ENCODE measurements at regions not wholly inside any gene's neighbourhood (a gene's known extent, or its start where the extent isn't known, plus 50 kb on each side); places are given as distances from the start of the nearest gene placed in this dataset.

DNA sequence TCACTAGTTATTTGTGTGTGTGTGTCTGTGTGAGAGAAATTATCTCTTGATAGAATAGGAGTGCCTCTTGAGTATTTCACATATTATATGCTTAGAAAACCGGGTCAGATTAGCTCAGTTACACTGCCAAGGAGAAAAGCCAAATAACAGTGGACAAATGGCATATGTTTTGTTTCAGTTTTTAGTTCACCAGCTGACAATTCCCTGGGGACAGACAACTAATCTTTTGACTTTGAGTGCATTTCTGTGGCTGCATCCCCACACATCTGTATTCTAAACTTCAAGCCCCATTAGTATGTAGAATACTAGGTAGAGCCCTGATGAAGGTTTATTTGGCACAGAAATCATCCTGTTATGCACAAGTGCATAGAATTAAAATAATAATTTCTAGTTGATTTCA, 227.7 kb upstream of the CNTN3 start:
- CTCF ChIA-PET: no interaction called here
- no peak overlapping the region for H3K4me2 ChIP-seq
- 0% methylated on average over 1 of the region's 1 CpG for WGBS (ENCODE audit: missing lambda C conversion rate)

GRCh38 chr3:74839566-74839965, 225.1 kb upstream of the CNTN3 start:
- POLR2A ChIA-PET: no interaction called here
- CTCF ChIA-PET: no interaction called here
- H3K9me3 ChIP-seq: no peaks in the 10 kb centered on the region
- no peak overlapping the region for H3K4me3 ChIP-seq
- DNase-seq (ENCODE audit: low read depth in 1 of 2, low spot score in 1 of 2): no peak
- no peak for FAIRE-seq
- no peak overlapping the region for H3K4me2 ChIP-seq
- ATAC-seq: no peak
- TF ChIP-seq CEBPB (IDR thresholded peaks at IDR 0.05): no peak
- no peak for TF ChIP-seq MAX (IDR thresholded peaks at IDR 0.05)
- no peak for TF ChIP-seq GATA3 (IDR thresholded peaks at IDR 0.05; ENCODE audit: borderline replicate concordance)
- no peak for TF ChIP-seq EP300 (IDR thresholded peaks at IDR 0.05)
- no peak for TF ChIP-seq USF2 (IDR thresholded peaks at IDR 0.05)
- TF ChIP-seq EHF (CRISPR knock-in tag; IDR thresholded peaks at IDR 0.05): no peak
- no peak for TF ChIP-seq RFX5 (IDR thresholded peaks at IDR 0.05)
- no peak for TF ChIP-seq ATOH8 (CRISPR knock-in tag; IDR thresholded peaks at IDR 0.05; ENCODE audit: low read depth)
- no peak for TF ChIP-seq POLR2A (IDR thresholded peaks at IDR 0.05; ENCODE audit: low read length)
- no peak for TF ChIP-seq SREBF2 (IDR thresholded peaks at IDR 0.05)
- no peak for TF ChIP-seq RARB (CRISPR knock-in tag; IDR thresholded peaks at IDR 0.05)
- H3K27ac ChIP-seq: no peak overlapping the region
- WGBS (ENCODE audit: missing lambda C conversion rate): 3% methylated on average over 2 of the region's 2 CpGs
- no peaks in the 10 kb centered on the region for H3K4me1 ChIP-seq

More for the DNA sequence above, 227.7 kb upstream of the CNTN3 start:
- H3K27ac ChIP-seq: no peak overlapping the region
- H3K9me3 ChIP-seq: no peaks in the 10 kb centered on the region
- no peaks in the 10 kb centered on the region for H3K4me1 ChIP-seq
- H3K4me3 ChIP-seq: no peak overlapping the region
- ATAC-seq (no peak), FAIRE-seq (no peak), DNase-seq (ENCODE audit: low read depth in 1 of 2, low spot score in 1 of 2) (no peak)
- POLR2A ChIA-PET: no interaction called here
- TF ChIP-seq EHMT2 (IDR thresholded peaks at IDR 0.05; ENCODE audit: low read depth) (no peak), NR3C1 (IDR thresholded peaks at IDR 0.05) (no peak), FOXS1 (CRISPR knock-in tag; IDR thresholded peaks at IDR 0.05) (no peak), ATOH8 (CRISPR knock-in tag; IDR thresholded peaks at IDR 0.05; ENCODE audit: low read depth) (no peak), MAZ (IDR thresholded peaks at IDR 0.05; ENCODE audit: borderline replicate concordance, low read depth, low read length) (no peak), ZC3H11A (IDR thresholded peaks at IDR 0.05) (no peak), SMC3 (IDR thresholded peaks at IDR 0.05) (no peak), FOSB (CRISPR knock-in tag; IDR thresholded peaks at IDR 0.05) (no peak), CHD4 (IDR thresholded peaks at IDR 0.05; ENCODE audit: borderline replicate concordance) (no peak), EHF (CRISPR knock-in tag; IDR thresholded peaks at IDR 0.05) (no peak), HOXB13 (CRISPR knock-in tag; IDR thresholded peaks at IDR 0.05; ENCODE audit: low read depth) (no peak), JUN (IDR thresholded peaks at IDR 0.05) (no peak), RARB (CRISPR knock-in tag; IDR thresholded peaks at IDR 0.05) (no peak), PHF8 (IDR thresholded peaks at IDR 0.05; ENCODE audit: borderline replicate concordance, low read depth) (no peak)
- TF ChIP-seq, protein P1, sequence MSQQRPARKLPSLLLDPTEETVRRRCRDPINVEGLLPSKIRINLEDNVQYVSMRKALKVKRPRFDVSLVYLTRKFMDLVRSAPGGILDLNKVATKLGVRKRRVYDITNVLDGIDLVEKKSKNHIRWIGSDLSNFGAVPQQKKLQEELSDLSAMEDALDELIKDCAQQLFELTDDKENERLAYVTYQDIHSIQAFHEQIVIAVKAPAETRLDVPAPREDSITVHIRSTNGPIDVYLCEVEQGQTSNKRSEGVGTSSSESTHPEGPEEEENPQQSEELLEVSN (IDR thresholded peaks at IDR 0.05; ENCODE audit: borderline replicate concordance, low read depth): no peak

DNA sequence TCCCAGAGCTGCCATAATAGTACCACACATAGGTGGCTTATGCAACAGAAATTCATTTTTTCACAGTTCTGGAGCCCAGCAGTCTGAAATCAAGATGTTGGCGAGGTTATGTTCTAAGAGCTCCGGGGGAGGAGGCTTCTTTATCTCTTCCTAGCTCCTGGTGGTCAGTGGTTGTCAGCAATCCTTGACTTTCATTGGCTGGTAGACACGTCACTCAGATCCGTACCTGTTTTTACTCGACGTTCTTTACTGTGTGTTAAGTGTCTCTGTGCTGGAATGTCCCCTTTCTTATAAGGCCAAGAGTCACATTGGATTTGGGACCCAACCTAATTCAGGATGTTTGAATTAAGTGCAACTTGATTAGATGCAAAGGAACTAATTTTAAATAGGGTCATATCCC, 218.5 kb upstream of the CNTN3 start:
- 13% methylated on average over 6 of the region's 6 CpGs for WGBS (ENCODE audit: missing lambda C conversion rate)
- no peak overlapping the region for H3K4me3 ChIP-seq
- FAIRE-seq (no peak), ATAC-seq (no peak), DNase-seq (ENCODE audit: low read depth in 1 of 2, low spot score in 1 of 2) (no peak)
- ChIA-PET POLR2A (no interaction called here), CTCF (no interaction called here)
- no peak overlapping the region for H3K27ac ChIP-seq
- H3K9me3 ChIP-seq: no peaks in the 10 kb centered on the region
- H3K4me2 ChIP-seq: no peak overlapping the region
- H3K4me1 ChIP-seq: no peaks in the 10 kb centered on the region
- no peak for TF ChIP-seq CBX2 (IDR thresholded peaks at IDR 0.05; ENCODE audit: borderline replicate concordance, low read depth)
- TF ChIP-seq HES2 (IDR thresholded peaks at IDR 0.05): no peak
- TF ChIP-seq TP53 (CRISPR knock-in tag; IDR thresholded peaks at IDR 0.05): no peak
- TF ChIP-seq HOXB13 (CRISPR knock-in tag; IDR thresholded peaks at IDR 0.05; ENCODE audit: low read depth): no peak
- TF ChIP-seq RARB (CRISPR knock-in tag; IDR thresholded peaks at IDR 0.05): no peak
- TF ChIP-seq BHLHE40 (IDR thresholded peaks at IDR 0.05; ENCODE audit: low read depth, low read length): no peak
- no peak for TF ChIP-seq RFX5 (IDR thresholded peaks at IDR 0.05)
- TF ChIP-seq RAD21 (conservative IDR thresholded peaks at IDR 0.05 in 1 of 2, IDR thresholded peaks at IDR 0.05 in 1 of 2): no peak
- no peak for TF ChIP-seq EHF (CRISPR knock-in tag; IDR thresholded peaks at IDR 0.05)
- TF ChIP-seq SREBF2 (IDR thresholded peaks at IDR 0.05): no peak
- no peak for TF ChIP-seq NFE2L2 (conservative IDR thresholded peaks at IDR 0.05; ENCODE audit: low read length)
- no peak for TF ChIP-seq HOXA7 (CRISPR knock-in tag; IDR thresholded peaks at IDR 0.05)
- TF ChIP-seq, protein P1 (IDR thresholded peaks at IDR 0.05; ENCODE audit: borderline replicate concordance, low read depth): no peak
- no peak for TF ChIP-seq HOXB5 (CRISPR knock-in tag; IDR thresholded peaks at IDR 0.05)
- TF ChIP-seq MAX (IDR thresholded peaks at IDR 0.05): no peak
- no peak for TF ChIP-seq EHMT2 (IDR thresholded peaks at IDR 0.05; ENCODE audit: low read depth)
- no peak for TF ChIP-seq CHD4 (IDR thresholded peaks at IDR 0.05; ENCODE audit: borderline replicate concordance)
- TF ChIP-seq MAFK (IDR thresholded peaks at IDR 0.05; ENCODE audit: partially characterized antibody): no peak
